ENCODE measurements at regions not wholly inside any gene's neighbourhood (a gene's known extent, or its start where the extent isn't known, plus 50 kb on each side); places are given as distances from the start of the nearest gene placed in this dataset.

DNA sequence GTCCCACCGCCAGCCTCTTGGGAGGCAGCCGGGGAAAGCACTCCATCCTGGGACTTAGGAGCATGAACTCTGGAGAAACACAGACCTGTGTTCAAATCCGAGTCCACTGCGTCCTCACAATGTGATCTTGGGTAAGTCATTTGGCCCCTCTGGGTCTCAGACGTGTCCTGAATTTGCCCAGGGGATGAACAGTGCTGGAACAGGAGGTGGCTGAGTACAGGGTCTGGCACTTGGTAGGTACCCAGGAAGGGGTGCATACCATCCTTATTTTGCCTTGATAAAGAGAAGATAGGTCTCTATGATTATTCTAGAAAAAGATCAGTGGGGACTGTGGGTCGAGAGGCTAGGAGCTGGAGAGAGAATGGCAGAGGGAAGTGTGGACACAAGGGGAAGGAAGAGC, 135.7 kb downstream of the FGF18 start:
- no peaks in the 10 kb centered on the region for H3K4me1 ChIP-seq
- H3K4me3 ChIP-seq, result no peak overlapping the region
- in situ Hi-C loops (cut with MboI; ENCODE audit: low sequenced_read_pairs), result no loop called here
- 0 out of 2 replicates have a peak, but pooled peaks cover 5% of the 10 kb centered on the region for H3K27me3 ChIP-seq (ENCODE audit: low read depth)
- no peak for DNase-seq (ENCODE audit: low spot score in 2 of 2)
- no peaks in the 10 kb centered on the region for H3K36me3 ChIP-seq (replicated peaks)
- no peaks in the 10 kb centered on the region for H3K9me3 ChIP-seq

DNA sequence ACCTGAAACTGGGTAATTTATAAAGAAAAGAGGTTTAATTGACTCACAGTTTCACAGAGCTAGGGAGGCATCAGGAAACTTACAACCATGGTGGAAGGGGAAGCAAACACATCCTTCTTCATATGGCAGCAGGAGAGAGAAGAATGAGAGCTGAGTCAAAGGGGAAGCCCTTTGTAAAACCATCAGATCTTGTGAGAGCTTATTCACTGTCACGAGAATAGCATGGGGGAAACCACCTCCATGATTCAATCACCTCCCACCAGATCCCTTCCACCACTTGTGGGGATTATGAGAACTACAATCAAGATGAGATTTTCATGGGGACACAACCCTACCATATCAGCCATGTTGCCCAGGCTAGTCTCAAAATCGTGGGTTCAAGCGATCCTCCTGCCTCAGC, 143.4 kb downstream of the FGF18 start:
- no peak for DNase-seq (ENCODE audit: low spot score in 2 of 2)
- H3K9me3 ChIP-seq, result no peaks in the 10 kb centered on the region
- in situ Hi-C loops (cut with MboI; ENCODE audit: low sequenced_read_pairs), result no loop called here
- no peaks in the 10 kb centered on the region for H3K4me1 ChIP-seq
- H3K27me3 ChIP-seq (ENCODE audit: low read depth), result 0 out of 2 replicates have a peak, but pooled peaks cover 5% of the 10 kb centered on the region
- no peak overlapping the region for H3K4me3 ChIP-seq
- no peaks in the 10 kb centered on the region for H3K36me3 ChIP-seq (replicated peaks)

DNA sequence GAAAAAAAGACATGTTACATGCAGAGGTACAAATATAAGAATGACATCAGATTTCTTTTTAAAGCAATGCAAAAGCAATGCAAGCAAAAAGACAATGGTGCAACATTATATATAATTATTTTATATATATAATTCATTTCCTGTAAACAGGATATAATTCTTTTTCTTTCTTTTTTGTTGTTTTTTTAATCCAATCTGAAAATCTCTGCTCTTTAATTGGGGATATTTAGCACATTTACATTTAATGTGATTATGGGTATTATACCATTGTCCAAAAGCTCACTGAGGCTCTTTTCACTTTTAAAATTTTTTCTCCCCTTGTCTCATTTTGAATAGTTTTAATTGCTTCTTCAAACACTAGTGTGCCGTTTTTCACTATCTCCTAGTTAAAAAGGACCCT, 148.9 kb downstream of the FGF18 start:
- no peak for DNase-seq (ENCODE audit: low spot score in 2 of 2)
- H3K27me3 ChIP-seq (ENCODE audit: low read depth), result no peaks in the 10 kb centered on the region
- H3K9me3 ChIP-seq, result no peaks in the 10 kb centered on the region
- in situ Hi-C loops (cut with MboI; ENCODE audit: low sequenced_read_pairs), result no loop called here
- no peaks in the 10 kb centered on the region for H3K4me1 ChIP-seq
- H3K4me3 ChIP-seq, result no peak overlapping the region
- no peaks in the 10 kb centered on the region for H3K36me3 ChIP-seq (replicated peaks)

DNA sequence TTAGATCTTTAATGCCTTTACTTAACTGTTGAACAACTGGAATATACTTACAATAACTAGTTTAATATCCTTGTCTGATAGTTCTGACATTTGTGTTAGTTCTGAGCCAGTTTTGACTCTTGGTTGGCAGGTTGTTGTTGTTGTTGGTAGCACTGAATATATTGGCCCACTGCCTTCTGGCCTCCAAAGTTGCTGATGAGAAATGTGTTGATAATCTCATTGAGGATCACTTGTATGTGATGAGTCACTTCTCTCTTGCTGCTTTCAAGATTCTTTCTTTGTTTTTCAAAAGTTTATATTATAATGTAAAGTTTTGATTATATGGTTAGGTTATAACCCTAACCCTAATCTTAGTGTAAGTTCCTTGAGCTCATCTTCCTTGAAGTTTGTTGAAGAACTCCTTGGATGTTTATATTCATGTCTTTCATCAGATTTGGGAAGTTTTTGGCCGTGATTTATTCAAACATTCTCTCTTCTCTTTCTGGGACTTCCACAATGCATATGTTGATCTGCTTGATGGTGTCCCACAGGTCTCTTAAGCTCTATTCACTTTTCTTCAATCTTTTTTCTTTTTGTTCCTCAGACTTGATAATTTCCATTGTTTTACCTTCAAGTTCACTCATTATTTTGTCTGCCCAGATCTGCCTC, 149.7 kb downstream of the FGF18 start:
- Histone ChIP-seq H3K4me1 (no peaks in the 10 kb centered on the region), H3K36me3 (replicated peaks) (no peaks in the 10 kb centered on the region), H3K27me3 (ENCODE audit: low read depth) (no peaks in the 10 kb centered on the region), H3K4me3 (no peak overlapping the region), H3K9me3 (no peaks in the 10 kb centered on the region)
- in situ Hi-C loops (cut with MboI; ENCODE audit: low sequenced_read_pairs), result no loop called here
- DNase-seq (ENCODE audit: low spot score in 2 of 2), result no peak

DNA sequence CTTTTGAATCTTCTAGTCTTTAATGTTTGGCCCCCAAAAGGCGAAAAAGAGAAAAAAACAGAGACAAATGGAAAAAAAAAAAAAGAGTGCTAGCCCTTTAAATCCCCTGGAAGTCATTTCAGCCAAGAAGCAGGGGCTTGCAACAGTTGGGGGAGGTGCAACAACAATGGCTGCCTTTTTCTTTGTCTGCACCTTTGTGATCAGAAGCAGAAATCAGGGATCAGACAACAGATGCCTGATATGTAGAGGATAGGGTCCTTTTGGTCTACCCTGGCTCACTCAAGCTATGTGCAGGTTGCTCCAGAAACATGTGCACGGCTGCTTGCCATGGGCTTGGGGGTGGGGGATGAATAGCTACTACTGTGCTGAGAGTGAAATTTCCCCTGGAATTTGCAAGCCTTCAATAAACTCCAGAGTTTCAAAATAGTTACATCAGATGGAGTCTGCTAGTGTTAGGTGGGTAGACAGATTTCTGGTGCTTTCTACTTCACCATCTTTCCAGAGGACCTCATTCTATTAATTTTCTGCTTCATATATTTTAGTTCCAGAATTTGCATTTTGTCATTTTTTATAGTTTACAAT, 150.9 kb downstream of the FGF18 start:
- Histone ChIP-seq H3K4me1 (no peaks in the 10 kb centered on the region), H3K4me3 (no peak overlapping the region), H3K27me3 (ENCODE audit: low read depth) (no peaks in the 10 kb centered on the region), H3K36me3 (replicated peaks) (no peaks in the 10 kb centered on the region), H3K9me3 (no peaks in the 10 kb centered on the region)
- in situ Hi-C loops (cut with MboI; ENCODE audit: low sequenced_read_pairs), result no loop called here
- DNase-seq (ENCODE audit: low spot score in 2 of 2), result no peak

DNA sequence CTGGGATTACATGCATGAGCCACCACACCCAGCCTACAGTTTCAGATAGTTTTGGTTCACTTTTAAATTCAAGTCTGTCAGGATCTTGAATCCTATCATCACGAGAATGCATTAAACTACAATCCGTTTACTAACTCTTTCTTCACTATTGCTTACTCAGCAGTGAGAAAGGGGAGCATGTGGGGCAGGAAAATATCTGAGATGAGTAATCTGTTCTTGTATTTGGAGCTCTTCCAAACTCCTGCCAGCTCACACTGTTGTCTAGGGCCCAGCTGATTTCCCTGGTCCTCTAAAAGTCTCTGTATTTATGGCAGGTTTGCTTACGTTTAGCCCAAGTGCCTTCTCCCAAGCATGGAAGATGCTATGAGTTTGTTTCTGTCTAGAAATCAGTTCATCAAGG, 152.2 kb downstream of the FGF18 start:
- Histone ChIP-seq H3K27me3 (ENCODE audit: low read depth) (no peaks in the 10 kb centered on the region), H3K36me3 (replicated peaks) (no peaks in the 10 kb centered on the region), H3K4me1 (no peaks in the 10 kb centered on the region), H3K9me3 (no peaks in the 10 kb centered on the region), H3K4me3 (no peak overlapping the region)
- no peak for DNase-seq (ENCODE audit: low spot score in 2 of 2)
- in situ Hi-C loops (cut with MboI; ENCODE audit: low sequenced_read_pairs), result no loop called here

DNA sequence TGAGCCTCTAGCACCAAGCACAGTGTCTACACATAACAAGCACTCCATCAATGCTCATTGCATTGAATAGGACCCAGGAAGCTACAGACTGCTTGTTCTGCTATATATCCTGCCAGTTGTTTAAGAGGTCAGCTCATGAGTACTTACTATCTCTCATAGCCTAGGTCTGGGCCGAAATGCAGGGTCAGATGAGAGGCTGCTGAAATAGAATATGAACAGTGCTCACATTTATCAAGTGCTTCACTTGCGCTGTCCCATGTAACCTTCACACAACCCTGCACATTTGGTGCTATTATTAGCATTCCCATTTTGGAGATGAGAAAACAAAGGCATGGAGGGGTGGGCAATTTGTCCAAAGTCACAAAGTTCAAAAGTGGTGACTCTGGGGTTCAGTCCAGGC, 153.6 kb downstream of the FGF18 start:
- no peak for DNase-seq (ENCODE audit: low spot score in 2 of 2)
- Histone ChIP-seq H3K36me3 (replicated peaks) (no peaks in the 10 kb centered on the region), H3K4me3 (no peak overlapping the region), H3K9me3 (no peaks in the 10 kb centered on the region), H3K27me3 (ENCODE audit: low read depth) (no peaks in the 10 kb centered on the region; the same call in 1 of the 2 replicates), H3K4me1 (no peaks in the 10 kb centered on the region)
- in situ Hi-C loops (cut with MboI; ENCODE audit: low sequenced_read_pairs), result no loop called here

DNA sequence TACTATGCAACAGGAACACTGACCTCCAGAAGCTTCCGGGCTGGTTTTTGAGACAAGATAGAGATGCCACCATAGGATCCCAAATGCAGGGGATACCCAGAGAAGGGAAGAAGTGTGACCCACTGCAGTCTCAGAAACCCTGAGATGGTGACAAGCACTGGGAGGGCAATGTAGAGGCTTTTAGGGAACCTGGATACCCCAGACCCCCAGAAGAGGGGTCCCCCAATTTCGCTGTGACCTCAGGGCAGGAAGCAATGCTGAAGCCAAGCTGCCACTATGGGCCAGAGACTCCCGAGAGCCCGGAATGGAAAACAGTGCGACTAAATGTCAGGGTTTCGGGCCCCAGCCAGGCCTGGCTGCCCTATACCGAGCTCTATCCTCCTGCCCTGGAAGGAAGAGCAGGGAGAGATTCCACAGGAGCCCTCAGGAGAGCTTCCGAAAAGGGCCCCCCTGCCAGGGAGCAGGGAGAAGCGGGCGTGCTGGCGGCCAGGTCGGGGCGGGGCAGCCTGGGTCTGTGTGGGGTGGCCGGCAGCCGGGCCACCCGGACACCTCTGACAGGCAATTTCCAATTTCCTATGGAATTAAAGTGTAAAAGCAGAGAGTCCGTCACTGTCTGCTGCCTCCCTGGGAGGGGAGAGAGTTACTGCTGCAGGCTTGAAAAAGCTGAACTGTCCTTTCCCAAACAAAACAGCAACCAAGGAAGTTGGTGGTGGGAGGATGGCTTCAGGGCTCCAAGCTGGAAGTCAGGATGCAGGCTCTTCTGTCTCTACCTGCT, 154.2 kb downstream of the FGF18 start:
- in situ Hi-C loops (cut with MboI; ENCODE audit: low sequenced_read_pairs), result no loop called here
- H3K4me3 ChIP-seq, result no peak overlapping the region
- no peaks in the 10 kb centered on the region; the same call in 1 of the 2 replicates for H3K27me3 ChIP-seq (ENCODE audit: low read depth)
- no peaks in the 10 kb centered on the region for H3K36me3 ChIP-seq (replicated peaks)
- no peaks in the 10 kb centered on the region for H3K9me3 ChIP-seq
- no peaks in the 10 kb centered on the region for H3K4me1 ChIP-seq
- DNase-seq (ENCODE audit: low spot score in 2 of 2), result no peak

DNA sequence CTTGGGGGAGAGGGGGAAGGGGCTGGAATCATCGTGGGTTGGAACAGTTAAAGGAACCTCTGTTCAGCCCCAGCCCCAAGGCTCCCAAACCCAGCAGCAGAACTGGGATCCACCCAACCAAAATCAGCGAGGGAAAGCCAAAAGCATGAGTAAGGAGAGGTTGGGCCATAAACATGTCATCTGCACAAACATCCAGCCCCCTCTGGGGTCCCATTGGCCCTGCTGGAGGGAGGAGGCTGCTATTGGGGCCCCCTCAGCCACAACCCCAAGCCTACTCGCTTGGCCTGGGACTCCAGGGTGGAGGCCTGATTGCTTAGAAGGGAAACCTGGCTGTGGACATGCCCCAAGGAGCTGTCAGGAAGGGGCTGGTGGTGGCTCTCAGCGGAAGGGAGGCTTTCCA, 154.9 kb downstream of the FGF18 start:
- H3K27me3 ChIP-seq (ENCODE audit: low read depth), result peaks cover 4% of the 10 kb centered on the region; the same call in 1 of the 2 replicates
- H3K4me1 ChIP-seq, result no peaks in the 10 kb centered on the region
- DNase-seq (ENCODE audit: low spot score in 2 of 2), result no peak
- H3K4me3 ChIP-seq, result no peak overlapping the region
- no peaks in the 10 kb centered on the region for H3K36me3 ChIP-seq (replicated peaks)
- in situ Hi-C loops (cut with MboI; ENCODE audit: low sequenced_read_pairs), result no loop called here
- H3K9me3 ChIP-seq, result no peaks in the 10 kb centered on the region

DNA sequence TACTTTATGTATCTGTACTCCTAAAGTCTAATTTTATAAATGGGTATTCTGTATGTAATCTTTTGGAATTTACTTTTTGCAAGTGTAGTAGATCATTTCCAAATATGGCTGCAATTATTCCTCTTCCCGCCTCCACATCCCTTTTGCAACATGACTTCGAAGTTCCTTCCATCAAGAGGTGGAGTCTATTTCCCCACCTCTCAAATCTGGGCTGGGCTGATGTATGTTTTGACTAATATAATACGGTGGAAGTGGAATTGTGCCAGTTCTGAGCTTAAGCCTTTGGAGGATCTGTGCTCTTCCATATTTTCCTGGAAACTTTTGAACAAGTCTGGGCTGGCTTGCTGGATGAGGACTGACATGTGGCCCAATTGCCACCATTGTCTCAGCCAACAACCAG, 155.9 kb downstream of the FGF18 start:
- Histone ChIP-seq H3K9me3 (no peaks in the 10 kb centered on the region), H3K27me3 (ENCODE audit: low read depth) (peaks cover 4% of the 10 kb centered on the region; the same call in 1 of the 2 replicates), H3K4me1 (no peaks in the 10 kb centered on the region), H3K36me3 (replicated peaks) (no peaks in the 10 kb centered on the region), H3K4me3 (no peak overlapping the region)
- in situ Hi-C loops (cut with MboI; ENCODE audit: low sequenced_read_pairs), result no loop called here
- no peak for DNase-seq (ENCODE audit: low spot score in 2 of 2)

DNA sequence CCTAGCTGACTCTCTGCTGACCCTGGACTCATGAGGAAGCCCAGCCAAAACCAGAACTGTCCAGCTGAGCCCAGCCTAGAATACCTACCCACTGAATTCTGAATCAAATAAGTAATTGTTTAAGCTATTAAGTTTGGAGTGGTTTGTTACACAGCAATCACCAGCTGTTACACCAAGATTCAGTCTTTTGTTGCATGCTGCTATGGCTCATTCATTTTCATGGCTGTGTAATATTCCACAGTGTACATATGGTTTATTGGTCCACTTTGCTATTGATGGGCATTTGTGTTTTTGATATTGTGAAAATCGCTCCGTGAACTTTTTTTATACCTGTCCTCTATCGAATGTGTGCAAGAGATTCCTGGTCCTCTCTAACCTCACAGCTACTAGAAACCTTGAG, 156.4 kb downstream of the FGF18 start:
- H3K27me3 ChIP-seq (ENCODE audit: low read depth), result peaks cover 4% of the 10 kb centered on the region; the same call in 1 of the 2 replicates
- no peak overlapping the region for H3K4me3 ChIP-seq
- in situ Hi-C loops (cut with MboI; ENCODE audit: low sequenced_read_pairs), result no loop called here
- no peaks in the 10 kb centered on the region for H3K4me1 ChIP-seq
- no peaks in the 10 kb centered on the region for H3K9me3 ChIP-seq
- no peak for DNase-seq (ENCODE audit: low spot score in 2 of 2)
- no peaks in the 10 kb centered on the region for H3K36me3 ChIP-seq (replicated peaks)

DNA sequence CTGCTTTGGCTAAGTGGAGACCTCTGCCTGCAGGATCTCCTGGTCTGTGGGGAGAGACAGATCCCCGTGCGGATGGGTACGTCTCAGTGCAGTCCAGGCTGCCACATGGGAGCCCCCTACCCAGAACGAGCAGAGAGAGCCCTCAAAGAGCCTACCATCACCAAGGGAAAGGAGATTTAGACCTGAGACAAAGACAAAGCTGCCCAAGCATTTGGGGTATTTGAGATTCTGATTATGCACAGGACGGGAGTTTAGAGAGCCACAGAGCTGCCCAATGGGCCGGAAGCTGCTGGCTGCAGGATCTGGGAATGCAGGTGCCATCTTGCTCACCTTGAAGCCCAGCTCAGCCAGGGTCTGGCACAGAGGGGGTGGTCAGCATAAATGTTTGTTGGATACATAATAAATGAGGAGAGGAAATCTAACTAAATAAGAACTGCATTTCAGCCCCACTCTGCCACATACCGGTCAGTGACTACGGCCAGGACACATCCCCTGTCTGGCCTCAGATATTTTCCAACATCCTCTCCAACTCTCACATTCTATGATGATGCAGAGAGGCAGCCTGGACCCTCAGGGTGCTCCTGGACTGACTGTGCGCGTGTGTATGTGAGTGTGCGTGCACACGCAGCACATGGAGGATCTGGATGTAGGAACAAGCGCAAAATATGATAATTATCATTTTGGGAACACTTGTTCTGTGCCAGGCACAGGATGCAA, 157.8 kb downstream of the FGF18 start:
- Histone ChIP-seq H3K4me3 (no peak overlapping the region), H3K27me3 (ENCODE audit: low read depth) (peaks cover 4% of the 10 kb centered on the region; the same call in 1 of the 2 replicates), H3K9me3 (no peaks in the 10 kb centered on the region), H3K4me1 (no peaks in the 10 kb centered on the region), H3K36me3 (replicated peaks) (no peaks in the 10 kb centered on the region)
- no peak for DNase-seq (ENCODE audit: low spot score in 2 of 2)
- in situ Hi-C loops (cut with MboI; ENCODE audit: low sequenced_read_pairs), result no loop called here

DNA sequence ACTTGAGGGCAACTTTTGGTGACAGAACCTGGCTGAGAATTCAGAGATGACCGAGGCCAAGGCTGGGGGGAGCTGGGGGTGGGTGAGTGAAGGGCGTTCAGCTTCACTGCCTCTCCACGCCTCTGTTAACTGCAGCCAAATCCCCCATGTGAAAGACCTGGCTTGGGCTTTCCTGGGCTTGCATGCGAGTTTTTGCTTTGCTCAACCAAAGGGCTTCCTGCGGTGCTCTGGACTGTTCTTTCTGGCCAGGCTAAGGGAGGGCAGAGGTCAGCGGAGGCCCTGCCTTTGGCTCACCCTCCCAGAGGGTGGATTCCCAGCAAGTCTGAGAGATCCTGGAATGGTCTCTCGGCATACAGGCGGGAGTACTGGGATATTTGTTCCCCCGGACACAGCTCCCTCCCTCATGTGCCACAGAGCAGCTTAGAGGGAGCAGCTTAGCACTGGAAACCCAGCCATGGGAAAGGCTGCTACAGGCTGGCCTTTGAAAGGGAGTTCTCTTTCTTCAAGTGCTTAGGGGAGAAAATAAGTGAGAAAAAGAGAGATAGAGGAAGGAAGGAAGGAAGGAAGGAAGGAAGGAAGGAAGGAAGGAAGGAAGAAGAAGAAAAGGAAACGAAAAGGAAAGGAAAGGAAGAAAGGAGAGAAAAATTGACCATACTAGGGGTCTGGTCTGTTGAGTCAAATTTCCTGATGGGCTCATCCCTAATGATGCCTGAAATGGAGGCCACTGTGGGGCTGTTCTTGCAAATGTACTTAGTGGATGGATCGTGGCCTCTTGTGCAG, 158.8 kb downstream of the FGF18 start:
- H3K4me3 ChIP-seq, result no peak overlapping the region
- in situ Hi-C loops (cut with MboI; ENCODE audit: low sequenced_read_pairs), result no loop called here
- no peaks in the 10 kb centered on the region for H3K4me1 ChIP-seq
- no peaks in the 10 kb centered on the region for H3K9me3 ChIP-seq
- no peak for DNase-seq (ENCODE audit: low spot score in 2 of 2)
- H3K36me3 ChIP-seq (replicated peaks), result no peaks in the 10 kb centered on the region
- H3K27me3 ChIP-seq (ENCODE audit: low read depth), result peaks cover 4% of the 10 kb centered on the region; the same call in 1 of the 2 replicates

All from HAP-1 (cell line).